Thymus (tissue), 11 donors: ENCODE measurements at regions not wholly inside any gene's neighbourhood (a gene's known extent, or its start where the extent isn't known, plus 50 kb on each side); places are given as distances from the start of the nearest gene placed in this dataset.
A peak's percentile ranks its signal among the peaks of the same experiment; 100 is the strongest.

Experiments
- DNase-seq, 9 donors: peaks; one replicate each; pipeline ENCODE4 v3.0.0-alpha.2; 2013; ENCODE audit warnings: low spot score in 9 of 9, low read depth in 6 of 9, missing footprints in 1 of 9
- H3K27ac ChIP-seq, 2 donors: one replicate each; pipeline ENCODE4 v1.5.1; 2013; ENCODE audit warnings: control low read depth in 1 of 2, low read depth in 1 of 2, low read length in 1 of 2, mild to moderate bottlenecking in 1 of 2, moderate library complexity in 1 of 2
- H3K27me3 ChIP-seq, 2 donors: one replicate each; pipeline ENCODE4 v1.5.1; 2013; ENCODE audit warnings: low read length in 1 of 2; ENCODE audit not compliant: control insufficient read depth in 2 of 2, insufficient read depth in 1 of 2
- H3K36me3 ChIP-seq, 2 donors: one replicate each; pipeline ENCODE4 v1.5.1; 2013; ENCODE audit warnings: low read length in 1 of 2, mild to moderate bottlenecking in 1 of 2, moderate library complexity in 1 of 2; ENCODE audit not compliant: control insufficient read depth in 2 of 2, insufficient read depth in 2 of 2
- H3K4me1 ChIP-seq, 2 donors: one replicate each; pipeline ENCODE4 v1.5.1; 2013; ENCODE audit warnings: low read length in 2 of 2; ENCODE audit not compliant: control insufficient read depth in 2 of 2, insufficient read depth in 2 of 2
- H3K4me3 ChIP-seq, 2 donors: one replicate each; pipeline ENCODE4 v1.5.1; 2013; ENCODE audit warnings: low read length in 2 of 2, control low read depth in 1 of 2, mild to moderate bottlenecking in 1 of 2
- H3K9me3 ChIP-seq, 2 donors: one replicate each; pipeline ENCODE4 v1.5.1; 2013; ENCODE audit warnings: low read length in 1 of 2, mild to moderate bottlenecking in 1 of 2; ENCODE audit not compliant: control insufficient read depth in 2 of 2, insufficient read depth in 1 of 2
- WGBS: extraction: QIAGEN DNeasy Blood & Tissue Kit; methylation state at CpG from one replicate; pipeline ENCODE4 v1.1.7; 2013; 5-methylcytosine and 5-hydroxymethylcytosine counted together
- donor health status: healthy.

DNA sequence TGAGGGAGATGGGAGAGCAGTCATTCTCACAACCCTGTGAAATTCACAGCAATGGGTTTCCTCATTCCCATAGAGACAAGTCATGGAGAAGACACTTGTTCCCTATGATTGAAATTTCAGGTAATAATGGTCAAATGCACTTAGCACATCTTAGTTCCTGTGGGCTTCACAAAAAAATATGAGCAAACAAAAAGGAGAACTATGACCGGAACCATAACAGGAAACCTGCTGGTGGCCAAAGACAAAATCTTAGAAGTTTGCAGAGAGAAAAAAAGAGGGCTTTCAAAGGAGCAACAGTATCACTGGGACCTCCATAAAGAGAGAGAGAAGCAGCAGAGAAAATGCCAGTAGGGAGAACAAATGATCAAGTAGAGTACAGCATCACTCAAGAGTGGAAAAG is 138.9 kb upstream of the APCDD1 start:
- DNase-seq: no peak
- peaks cover 7 to 40% of the 10 kb centered on the region in 2 donors for H3K4me1 ChIP-seq
- H3K36me3 ChIP-seq: no peaks in the 10 kb centered on the region
- no peaks in the 10 kb centered on the region for H3K27me3 ChIP-seq
- H3K9me3 ChIP-seq: no peaks in the 10 kb centered on the region
- 58% methylated on average over 1 of the region's 1 CpG for WGBS
- no peak overlapping the region for H3K27ac ChIP-seq
- no peak overlapping the region for H3K4me3 ChIP-seq

DNA sequence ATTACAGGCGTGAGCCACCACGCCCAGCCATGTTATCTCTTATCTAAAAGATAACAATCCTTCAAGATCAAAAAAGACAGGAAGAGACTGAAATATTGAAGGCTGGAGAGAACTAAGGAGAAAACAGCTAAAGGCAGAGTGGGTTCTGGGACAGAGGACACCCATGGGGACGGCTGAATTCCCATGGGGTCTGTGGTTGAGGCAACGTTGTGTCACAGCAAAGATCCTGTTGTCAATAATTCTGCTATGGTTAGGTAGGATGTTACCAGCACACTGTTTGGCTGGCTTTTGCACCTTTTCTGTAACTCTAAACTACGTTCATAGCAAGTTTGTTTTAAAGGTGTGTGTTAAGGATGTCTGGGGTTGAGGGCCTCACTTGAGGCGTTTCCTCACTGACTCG is 137.7 kb upstream of the APCDD1 start:
- WGBS: 94% methylated on average over 7 of the region's 7 CpGs
- Histone ChIP-seq H3K27ac (no peak overlapping the region), H3K36me3 (no peaks in the 10 kb centered on the region), H3K4me3 (no peak overlapping the region), H3K27me3 (no peaks in the 10 kb centered on the region), H3K9me3 (no peaks in the 10 kb centered on the region), H3K4me1 (peaks cover 9 to 52% of the 10 kb centered on the region in 2 donors)
- DNase-seq: no peak

DNA sequence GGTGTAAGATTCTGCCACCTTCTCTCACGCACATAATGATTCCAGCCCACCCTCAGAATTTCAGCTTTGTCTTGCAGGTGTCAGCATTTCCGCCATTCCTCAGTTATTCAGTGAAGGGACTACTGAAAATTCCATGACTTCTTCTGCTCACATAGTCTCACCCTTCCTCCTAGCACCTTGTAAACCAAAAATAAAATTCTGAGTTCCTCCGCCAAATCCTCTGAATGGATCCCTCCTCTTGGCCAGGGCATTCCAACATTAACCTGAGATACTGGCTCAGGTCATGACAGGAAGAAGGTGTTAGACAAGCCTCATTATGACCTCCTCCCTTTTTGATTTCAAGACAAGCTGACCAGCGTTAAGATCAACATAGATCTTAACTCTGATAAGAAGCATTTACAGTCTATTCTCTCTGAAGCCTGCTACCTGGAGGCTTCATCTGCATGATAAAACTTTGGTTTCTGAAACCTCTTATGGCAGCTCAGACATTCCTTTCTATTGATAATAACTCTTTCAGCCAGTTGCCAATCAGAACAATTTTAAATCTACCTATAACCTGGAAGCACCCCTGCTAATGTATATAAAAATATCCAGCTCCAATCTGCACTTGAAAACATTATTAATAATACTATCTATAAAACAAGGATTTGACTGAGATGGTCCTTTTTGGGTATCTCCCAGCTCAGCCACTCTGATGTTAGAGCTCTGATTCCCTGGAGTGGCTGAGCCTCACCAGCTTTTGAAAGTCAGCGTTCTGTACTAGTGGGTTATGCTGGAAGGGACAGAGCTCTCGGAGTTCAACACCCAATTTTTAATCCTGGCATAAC is 136.4 kb upstream of the APCDD1 start:
- no peaks in the 10 kb centered on the region for H3K9me3 ChIP-seq
- no peak overlapping the region for H3K27ac ChIP-seq
- peaks cover 17 to 64% of the 10 kb centered on the region in 2 donors for H3K4me1 ChIP-seq
- H3K4me3 ChIP-seq: no peak overlapping the region
- 93% methylated on average over 6 of the region's 6 CpGs for WGBS
- no peaks in the 10 kb centered on the region for H3K36me3 ChIP-seq
- no peaks in the 10 kb centered on the region for H3K27me3 ChIP-seq
- DNase-seq: no peak

DNA sequence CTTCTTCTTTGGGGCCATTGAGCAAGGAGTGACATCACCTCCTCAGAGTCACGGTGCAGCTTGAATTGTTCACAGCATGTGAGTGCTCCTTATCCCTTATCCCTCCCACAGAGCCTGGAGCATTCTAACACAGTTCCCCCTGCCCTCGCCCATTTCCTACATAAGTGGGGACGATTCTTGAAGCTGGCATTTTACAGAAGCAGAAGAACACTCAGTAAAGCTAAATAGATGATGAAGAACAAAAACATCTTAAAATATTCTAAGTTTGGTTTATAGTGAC is 135.8 kb upstream of the APCDD1 start:
- Histone ChIP-seq H3K4me3 (no peak overlapping the region), H3K9me3 (no peaks in the 10 kb centered on the region), H3K27me3 (no peaks in the 10 kb centered on the region), H3K4me1 (peaks cover 17 to 68% of the 10 kb centered on the region in 2 donors), H3K27ac (no peak overlapping the region), H3K36me3 (no peaks in the 10 kb centered on the region)
- DNase-seq: no peak
- WGBS: 89% methylated on average over 3 of the region's 3 CpGs

DNA sequence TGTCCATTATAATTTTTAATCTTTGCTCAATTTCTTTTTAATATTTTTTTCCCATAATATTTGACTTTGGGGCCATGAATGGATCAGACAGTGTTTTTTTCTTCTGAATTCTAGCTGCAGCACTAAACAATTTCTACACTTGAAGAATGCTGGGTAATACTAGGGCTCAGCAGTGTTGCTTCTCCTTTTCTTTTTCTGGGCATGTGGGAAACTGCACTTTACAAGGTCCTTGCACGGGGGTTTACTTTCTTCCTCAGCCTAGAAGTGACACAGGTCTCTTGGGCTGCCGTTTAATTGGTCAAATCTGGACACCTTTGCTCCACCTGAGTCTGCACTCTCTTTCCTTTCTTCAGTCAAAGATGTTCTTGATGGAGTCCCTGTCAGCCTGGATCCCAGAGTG is 135.4 kb upstream of the APCDD1 start:
- DNase-seq: no peak
- WGBS: 93% methylated on average over 2 of the region's 2 CpGs
- Histone ChIP-seq H3K27me3 (no peaks in the 10 kb centered on the region), H3K9me3 (no peaks in the 10 kb centered on the region), H3K4me3 (no peak overlapping the region), H3K4me1 (peaks cover 17 to 68% of the 10 kb centered on the region in 2 donors), H3K36me3 (no peaks in the 10 kb centered on the region), H3K27ac (no peak overlapping the region)

DNA sequence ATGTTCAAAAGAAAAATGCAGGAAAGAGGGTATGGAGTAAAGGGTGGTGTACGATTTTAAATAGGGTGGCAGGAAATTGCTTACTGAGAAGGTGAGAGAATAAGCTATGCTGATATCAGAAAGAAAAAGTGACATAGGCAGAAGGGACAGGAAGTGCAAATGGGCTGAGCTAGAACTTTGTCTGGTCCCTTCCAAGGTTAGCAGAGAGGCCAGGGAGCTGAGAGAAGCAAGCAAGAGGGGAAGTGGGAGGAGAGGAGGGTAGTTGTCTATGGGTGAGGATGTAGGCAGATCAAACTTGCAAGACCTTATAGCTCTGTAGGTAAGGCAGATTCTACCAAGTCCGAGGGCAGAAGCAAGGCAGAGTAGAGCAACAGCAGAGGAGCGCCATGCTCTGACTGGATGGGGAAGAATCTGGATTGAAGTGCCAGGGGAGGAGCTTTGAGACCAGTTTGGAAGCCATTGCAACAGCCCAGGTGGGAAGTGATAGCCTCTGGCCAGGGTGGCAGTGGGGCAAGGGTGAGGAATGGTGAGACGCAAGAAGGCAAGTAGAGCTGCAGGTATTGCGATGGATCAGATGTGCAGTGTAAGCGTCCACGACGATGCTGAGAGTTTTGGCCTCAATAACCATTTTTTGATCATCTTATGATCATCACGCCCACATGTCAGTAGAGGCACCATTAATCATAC is 134.4 kb upstream of the APCDD1 start:
- peaks cover 17 to 61% of the 10 kb centered on the region in 2 donors for H3K4me1 ChIP-seq
- 89% methylated on average over 9 of the region's 9 CpGs for WGBS
- no peaks in the 10 kb centered on the region for H3K9me3 ChIP-seq
- H3K4me3 ChIP-seq: no peak overlapping the region
- no peak overlapping the region for H3K27ac ChIP-seq
- DNase-seq: peak in 1 of 9 donors; percentile 51
- no peaks in the 10 kb centered on the region for H3K27me3 ChIP-seq
- H3K36me3 ChIP-seq: no peaks in the 10 kb centered on the region

DNA sequence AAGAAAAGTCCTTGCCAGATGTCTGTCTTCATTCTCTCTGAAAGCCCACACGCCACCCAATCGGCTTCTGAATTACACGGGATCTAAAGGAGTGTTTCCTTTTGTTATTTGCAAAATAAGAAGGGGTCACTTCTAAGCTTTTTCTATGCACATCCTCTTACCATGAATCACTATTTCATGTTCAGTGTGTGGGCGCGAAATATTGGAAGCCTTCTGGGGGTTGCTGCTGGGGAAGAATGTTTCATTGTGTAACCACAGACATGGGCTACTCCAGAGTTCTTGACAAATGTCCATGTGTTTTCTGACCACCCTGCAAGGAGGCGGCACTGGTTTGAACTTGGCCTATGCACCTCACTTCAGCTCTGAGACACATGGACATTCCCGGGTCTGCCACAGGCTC is 133.6 kb upstream of the APCDD1 start:
- H3K9me3 ChIP-seq: no peaks in the 10 kb centered on the region
- 97% methylated on average over 7 of the region's 7 CpGs for WGBS
- H3K4me3 ChIP-seq: no peak overlapping the region
- H3K27ac ChIP-seq: no peak overlapping the region
- no peak for DNase-seq
- no peaks in the 10 kb centered on the region for H3K36me3 ChIP-seq
- H3K4me1 ChIP-seq: peaks cover 17 to 54% of the 10 kb centered on the region in 2 donors
- no peaks in the 10 kb centered on the region for H3K27me3 ChIP-seq

DNA sequence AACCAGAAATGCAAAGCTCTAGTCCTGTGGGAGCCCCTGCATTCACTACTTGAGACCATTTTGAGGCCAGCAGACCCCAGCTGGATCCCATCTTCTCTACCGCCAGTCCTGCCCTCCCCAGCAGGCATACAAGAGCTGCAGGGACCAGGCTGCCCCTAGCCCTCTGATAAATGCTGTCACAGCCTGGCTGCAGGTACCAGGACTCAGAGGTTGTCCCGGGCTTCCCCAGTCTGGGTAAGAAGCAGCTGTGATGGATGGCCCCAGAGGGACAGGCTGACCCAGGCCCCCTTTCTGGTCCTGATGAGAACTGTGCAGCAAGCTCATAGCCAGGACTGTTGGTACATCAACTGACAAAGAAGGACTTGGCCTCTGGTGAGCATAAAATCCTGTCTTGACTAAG is 132.9 kb upstream of the APCDD1 start:
- H3K4me1 ChIP-seq: peaks cover 17 to 54% of the 10 kb centered on the region in 2 donors
- H3K4me3 ChIP-seq: no peak overlapping the region
- no peak for DNase-seq
- 97% methylated on average over 2 of the region's 2 CpGs for WGBS
- no peaks in the 10 kb centered on the region for H3K9me3 ChIP-seq
- no peaks in the 10 kb centered on the region for H3K27me3 ChIP-seq
- no peaks in the 10 kb centered on the region for H3K36me3 ChIP-seq
- no peak overlapping the region for H3K27ac ChIP-seq

DNA sequence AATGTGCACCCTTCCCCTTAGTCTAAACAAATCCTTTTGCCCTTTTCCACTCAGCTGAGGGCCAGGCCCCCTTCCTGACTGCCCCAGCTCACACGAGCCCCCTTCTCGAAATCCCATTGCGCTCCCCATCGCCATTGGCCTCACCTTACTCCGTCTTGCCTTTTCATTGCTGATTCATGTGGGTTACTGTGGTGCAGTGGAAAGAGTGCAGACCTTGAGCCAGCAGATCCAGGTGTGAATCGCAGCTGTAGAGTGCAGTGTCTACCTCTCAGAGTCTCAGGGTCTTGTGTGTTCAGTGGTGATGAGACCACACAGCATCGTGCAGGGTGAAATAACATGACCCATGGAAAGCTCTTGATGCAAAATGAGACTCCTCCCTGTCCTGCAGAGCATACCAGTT is 132.4 kb upstream of the APCDD1 start:
- Histone ChIP-seq H3K27ac (no peak overlapping the region), H3K9me3 (no peaks in the 10 kb centered on the region), H3K4me1 (peaks cover 17 to 50% of the 10 kb centered on the region in 2 donors), H3K27me3 (no peaks in the 10 kb centered on the region), H3K36me3 (no peaks in the 10 kb centered on the region), H3K4me3 (no peak overlapping the region)
- 25% methylated on average over 7 of the region's 7 CpGs for WGBS
- DNase-seq: peak in 6 of 9 donors; percentile 50 to 79 (median 52)
